HEK293 (cell line): ENCODE measurements at regions not wholly inside any gene's neighbourhood (a gene's known extent, or its start where the extent isn't known, plus 50 kb on each side); places are given as distances from the start of the nearest gene placed in this dataset.
A peak's percentile ranks its signal among the peaks of the same experiment; 100 is the strongest.

Experiments
- ATF2 ChIP-seq: fragments of 450-650 bp; formaldehyde crosslinking; IDR thresholded peaks from 2 replicates; pipeline ENCODE4 v1.5.1; 2016; ENCODE audit warnings: missing biosample characterization, missing genetic modification characterization, low read depth
- CTCF ChIP-seq: fragments of 450-650 bp; formaldehyde crosslinking; IDR thresholded peaks from 2 replicates; pipeline ENCODE4 v1.5.1; 2016; ENCODE audit warnings: missing biosample characterization, missing genetic modification characterization
- GLI2 ChIP-seq: fragments of 450-650 bp; formaldehyde crosslinking; IDR thresholded peaks from 2 replicates; pipeline ENCODE4; 2017; ENCODE audit warnings: missing biosample characterization, missing genetic modification characterization, low read depth, borderline replicate concordance
- KLF1 ChIP-seq: fragments of 450-650 bp; formaldehyde crosslinking; IDR thresholded peaks from 2 replicates; pipeline ENCODE4 v1.5.1; 2016; ENCODE audit warnings: missing biosample characterization, missing genetic modification characterization
- MEIS1 ChIP-seq: sonication (generic); formaldehyde crosslinking; IDR thresholded peaks from 2 replicates; pipeline ENCODE4 v1.8.1; 2022; ENCODE audit warnings: missing genetic modification reagents, mild to moderate bottlenecking, borderline replicate concordance
- REPIN1 ChIP-seq: fragments of 450-650 bp; formaldehyde crosslinking; IDR thresholded peaks from 2 replicates; pipeline ENCODE4 v1.5.1; 2017; ENCODE audit warnings: missing biosample characterization, missing genetic modification characterization, low read depth
- SP7 ChIP-seq: fragments of 450-650 bp; formaldehyde crosslinking; IDR thresholded peaks from 2 replicates; pipeline ENCODE4 v1.5.1; 2016; ENCODE audit warnings: missing biosample characterization, missing genetic modification characterization
- TRIM28 ChIP-seq: IDR thresholded peaks from 2 replicates; pipeline ENCODE4 v1.6.1; 2011; ENCODE audit warnings: low read length, control low read depth, borderline replicate concordance
- ZBTB6 ChIP-seq: fragments of 450-650 bp; formaldehyde crosslinking; IDR thresholded peaks from 2 replicates; pipeline ENCODE4 v1.5.1; 2017; ENCODE audit warnings: missing biosample characterization, missing genetic modification characterization
- ZEB2 ChIP-seq: fragments of 450-650 bp; formaldehyde crosslinking; IDR thresholded peaks from 2 replicates; pipeline ENCODE4 v1.5.1; 2016; ENCODE audit warnings: missing biosample characterization, missing genetic modification characterization
- ZNF10 ChIP-seq: fragments of 450-650 bp; formaldehyde crosslinking; IDR thresholded peaks from 2 replicates; pipeline ENCODE4 v1.5.1; 2017; ENCODE audit warnings: missing biosample characterization, missing genetic modification characterization
- ZNF157 ChIP-seq: fragments of 450-650 bp; formaldehyde crosslinking; IDR thresholded peaks from 2 replicates; pipeline ENCODE4 v1.5.1; 2016; ENCODE audit warnings: missing biosample characterization, missing genetic modification characterization
- ZNF175 ChIP-seq: fragments of 450-650 bp; formaldehyde crosslinking; IDR thresholded peaks from 2 replicates; pipeline ENCODE4 v1.5.1; 2016; ENCODE audit warnings: missing biosample characterization, missing genetic modification characterization
- ZNF239 ChIP-seq: fragments of 450-650 bp; formaldehyde crosslinking; IDR thresholded peaks from 2 replicates; pipeline ENCODE4 v1.5.1; 2016; ENCODE audit warnings: missing biosample characterization, missing genetic modification characterization
- ZNF24 ChIP-seq: fragments of 450-650 bp; formaldehyde crosslinking; IDR thresholded peaks from 2 replicates; pipeline ENCODE4 v1.5.1; 2016; ENCODE audit warnings: missing biosample characterization, missing genetic modification characterization
- ZNF26 ChIP-seq: fragments of 450-650 bp; formaldehyde crosslinking; IDR thresholded peaks from 2 replicates; pipeline ENCODE4 v1.5.1; 2016; ENCODE audit warnings: missing biosample characterization, missing genetic modification characterization
- ZNF266 ChIP-seq: fragments of 450-650 bp; formaldehyde crosslinking; IDR thresholded peaks from 2 replicates; pipeline ENCODE4 v1.5.1; 2016; ENCODE audit warnings: missing biosample characterization, missing genetic modification characterization, low read depth
- ZNF302 ChIP-seq: fragments of 450-650 bp; formaldehyde crosslinking; IDR thresholded peaks from 2 replicates; pipeline ENCODE4 v1.5.1; 2016; ENCODE audit warnings: missing biosample characterization, missing genetic modification characterization, low read depth
- ZNF341 ChIP-seq: fragments of 450-650 bp; formaldehyde crosslinking; IDR thresholded peaks from 2 replicates; pipeline ENCODE4; 2016; ENCODE audit warnings: low read depth, missing biosample characterization, missing genetic modification characterization
- ZNF501 ChIP-seq: fragments of 450-650 bp; formaldehyde crosslinking; IDR thresholded peaks from 2 replicates; pipeline ENCODE4 v1.5.1; 2016; ENCODE audit warnings: missing biosample characterization, missing genetic modification characterization
- ZNF510 ChIP-seq: fragments of 450-650 bp; formaldehyde crosslinking; IDR thresholded peaks from 2 replicates; pipeline ENCODE4 v1.5.1; 2018; ENCODE audit warnings: mild to moderate bottlenecking, missing genetic modification characterization, missing biosample characterization; ENCODE audit not compliant: insufficient replicate concordance
- ZNF513 ChIP-seq: fragments of 450-650 bp; IDR thresholded peaks from 2 replicates; pipeline ENCODE4 v1.5.1; 2018; ENCODE audit warnings: missing biosample characterization, missing genetic modification characterization
- ZNF530 ChIP-seq: fragments of 450-650 bp; formaldehyde crosslinking; IDR thresholded peaks from 2 replicates; pipeline ENCODE4 v1.5.1; 2016; ENCODE audit warnings: low read depth, missing biosample characterization, missing genetic modification characterization
- ZNF544 ChIP-seq: fragments of 450-650 bp; formaldehyde crosslinking; IDR thresholded peaks from 2 replicates; pipeline ENCODE4 v1.5.0; 2017; ENCODE audit warnings: missing biosample characterization, missing genetic modification characterization
- ZNF621 ChIP-seq: fragments of 450-650 bp; formaldehyde crosslinking; IDR thresholded peaks from 2 replicates; pipeline ENCODE4 v1.5.1; 2017; ENCODE audit warnings: missing biosample characterization, missing genetic modification characterization
- ZNF645 ChIP-seq: fragments of 450-650 bp; formaldehyde crosslinking; IDR thresholded peaks from 2 replicates; pipeline ENCODE4; 2016; ENCODE audit warnings: missing biosample characterization, missing genetic modification characterization
- ZNF704 ChIP-seq: fragments of 450-650 bp; formaldehyde crosslinking; IDR thresholded peaks from 2 replicates; pipeline ENCODE4 v1.5.1; 2016; ENCODE audit warnings: missing biosample characterization, missing genetic modification characterization
- ZNF768 ChIP-seq: fragments of 450-650 bp; formaldehyde crosslinking; IDR thresholded peaks from 2 replicates; pipeline ENCODE4 v1.5.1; 2018; ENCODE audit warnings: missing biosample characterization, mild to moderate bottlenecking, missing genetic modification characterization
- ZNF830 ChIP-seq: fragments of 450-650 bp; IDR thresholded peaks from 2 replicates; pipeline ENCODE4 v1.5.0; 2018; ENCODE audit warnings: missing biosample characterization, missing genetic modification characterization, low read depth, mild to moderate bottlenecking, moderate library complexity

GRCh38 chr19:5228932-5229777 is 111.5 kb downstream of the PTPRS start (continued):
- TF ChIP-seq ZNF645 (no peak), ZNF530 (tag by site-specific recombination) (no peak), ZNF704 (tag by site-specific recombination) (no peak), ZNF239 (no peak), KLF1 (0 out of 2 replicates have a peak, but pooled peaks have one; percentile 36), ZEB2 (tag by site-specific recombination) (no peak), REPIN1 (no peak), SP7 (tag by site-specific recombination) (peak; percentile 22; the same call in 1 of the 2 replicates), ZNF510 (tag by site-specific recombination) (no peak), ZNF513 (tag by site-specific recombination) (no peak), ZNF830 (tag by site-specific recombination) (no peak), ZNF621 (tag by site-specific recombination) (no peak), ZNF266 (tag by site-specific recombination) (no peak), ZNF157 (tag by site-specific recombination) (no peak), ZNF501 (tag by site-specific recombination) (no peak), GLI2 (tag by site-specific recombination) (no peak), TRIM28 (no peak), ZNF302 (tag by site-specific recombination) (no peak), ZNF10 (no peak), ZNF341 (tag by site-specific recombination) (peak; percentile 27; the same call in 1 of the 2 replicates), ATF2 (tag by site-specific recombination) (no peak), ZNF768 (tag by site-specific recombination) (no peak), ZNF24 (tag by site-specific recombination) (no peak), MEIS1 (no peak), ZNF26 (no peak), ZNF175 (tag by site-specific recombination) (no peak), CTCF (no peak), ZNF544 (tag by site-specific recombination) (no peak), ZBTB6 (tag by site-specific recombination) (no peak)
